ENCODE measurements at regions not wholly inside any gene's neighbourhood (a gene's known extent, or its start where the extent isn't known, plus 50 kb on each side); places are given as distances from the start of the nearest gene placed in this dataset.

DNA sequence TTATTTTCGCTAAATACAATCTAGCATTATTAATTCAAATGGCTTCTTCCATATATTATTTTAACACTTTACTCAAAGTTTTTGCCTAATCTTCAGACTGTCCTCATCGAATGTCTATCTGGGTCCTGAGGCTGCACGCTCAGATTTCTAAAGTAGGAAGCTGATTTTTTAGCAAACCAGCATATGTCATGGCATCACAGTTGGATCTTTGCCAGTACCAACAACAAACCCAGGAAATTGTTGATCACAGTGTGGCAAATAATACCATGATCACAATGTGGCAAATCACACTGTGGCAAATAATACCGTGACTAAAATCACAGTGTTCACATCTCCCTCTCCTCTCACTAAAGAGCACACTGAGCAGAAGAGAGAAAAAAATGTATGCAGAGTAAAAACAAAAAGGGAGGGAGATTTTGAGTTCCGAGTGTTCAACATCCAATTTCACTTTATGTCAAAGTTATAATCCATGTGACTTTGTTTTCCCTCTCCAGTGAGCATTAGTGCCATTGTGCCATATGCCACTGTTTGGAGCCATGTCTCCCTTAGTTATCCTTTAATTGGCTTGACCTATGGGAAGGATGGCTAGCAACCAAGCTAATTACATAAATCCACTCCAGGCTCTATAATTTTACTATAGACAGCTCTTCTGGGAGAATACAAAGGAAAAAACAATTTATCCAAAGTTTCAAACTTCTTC is 1059.6 kb downstream of the HACE1 start:
- intact Hi-C loops (cut with micrococcal nuclease; ENCODE audit: unreplicated experiment) = no loop called here
- H3K79me2 ChIP-seq (ENCODE audit: control insufficient read depth, insufficient read depth, low read length) = no peaks in the 10 kb centered on the region
- CTCF ChIA-PET = no interaction called here
- TF ChIP-seq GATAD2B (conservative IDR thresholded peaks at IDR 0.05; ENCODE audit: low read depth) (no peak), KDM1A (IDR thresholded peaks at IDR 0.05; ENCODE audit: borderline replicate concordance) (no peak), STAT3 (IDR thresholded peaks at IDR 0.05; ENCODE audit: low read depth, low read length) (no peak), SUZ12 (IDR thresholded peaks at IDR 0.05; ENCODE audit: unreplicated experiment) (no peak), TCF7 (IDR thresholded peaks at IDR 0.05; ENCODE audit: borderline replicate concordance) (no peak), CREM (IDR thresholded peaks at IDR 0.05; ENCODE audit: low read depth) (no peak), ETV6 (conservative IDR thresholded peaks at IDR 0.05 in 1 of 2, IDR thresholded peaks at IDR 0.05 in 1 of 2; ENCODE audit: borderline replicate concordance in 1 of 2, low read depth in 1 of 2) (no peak), MTA3 (IDR thresholded peaks at IDR 0.05; ENCODE audit: borderline replicate concordance, low read length) (no peak), KAT2A (conservative IDR thresholded peaks at IDR 0.05; ENCODE audit: control insufficient read depth, low read depth, low read length) (no peak), TARDBP (IDR thresholded peaks at IDR 0.05; ENCODE audit: borderline replicate concordance) (no peak), FOXK2 (IDR thresholded peaks at IDR 0.05) (no peak), SMC3 (IDR thresholded peaks at IDR 0.05; ENCODE audit: borderline replicate concordance, low read length) (no peak)
- TF ChIP-seq, protein P1, sequence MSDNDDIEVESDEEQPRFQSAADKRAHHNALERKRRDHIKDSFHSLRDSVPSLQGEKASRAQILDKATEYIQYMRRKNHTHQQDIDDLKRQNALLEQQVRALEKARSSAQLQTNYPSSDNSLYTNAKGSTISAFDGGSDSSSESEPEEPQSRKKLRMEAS (IDR thresholded peaks at IDR 0.05; ENCODE audit: low read depth, low read length) = no peak
- TF ChIP-seq, protein P2, sequence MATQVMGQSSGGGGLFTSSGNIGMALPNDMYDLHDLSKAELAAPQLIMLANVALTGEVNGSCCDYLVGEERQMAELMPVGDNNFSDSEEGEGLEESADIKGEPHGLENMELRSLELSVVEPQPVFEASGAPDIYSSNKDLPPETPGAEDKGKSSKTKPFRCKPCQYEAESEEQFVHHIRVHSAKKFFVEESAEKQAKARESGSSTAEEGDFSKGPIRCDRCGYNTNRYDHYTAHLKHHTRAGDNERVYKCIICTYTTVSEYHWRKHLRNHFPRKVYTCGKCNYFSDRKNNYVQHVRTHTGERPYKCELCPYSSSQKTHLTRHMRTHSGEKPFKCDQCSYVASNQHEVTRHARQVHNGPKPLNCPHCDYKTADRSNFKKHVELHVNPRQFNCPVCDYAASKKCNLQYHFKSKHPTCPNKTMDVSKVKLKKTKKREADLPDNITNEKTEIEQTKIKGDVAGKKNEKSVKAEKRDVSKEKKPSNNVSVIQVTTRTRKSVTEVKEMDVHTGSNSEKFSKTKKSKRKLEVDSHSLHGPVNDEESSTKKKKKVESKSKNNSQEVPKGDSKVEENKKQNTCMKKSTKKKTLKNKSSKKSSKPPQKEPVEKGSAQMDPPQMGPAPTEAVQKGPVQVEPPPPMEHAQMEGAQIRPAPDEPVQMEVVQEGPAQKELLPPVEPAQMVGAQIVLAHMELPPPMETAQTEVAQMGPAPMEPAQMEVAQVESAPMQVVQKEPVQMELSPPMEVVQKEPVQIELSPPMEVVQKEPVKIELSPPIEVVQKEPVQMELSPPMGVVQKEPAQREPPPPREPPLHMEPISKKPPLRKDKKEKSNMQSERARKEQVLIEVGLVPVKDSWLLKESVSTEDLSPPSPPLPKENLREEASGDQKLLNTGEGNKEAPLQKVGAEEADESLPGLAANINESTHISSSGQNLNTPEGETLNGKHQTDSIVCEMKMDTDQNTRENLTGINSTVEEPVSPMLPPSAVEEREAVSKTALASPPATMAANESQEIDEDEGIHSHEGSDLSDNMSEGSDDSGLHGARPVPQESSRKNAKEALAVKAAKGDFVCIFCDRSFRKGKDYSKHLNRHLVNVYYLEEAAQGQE (IDR thresholded peaks at IDR 0.05; ENCODE audit: low read depth, low read length) = no peak
- TF ChIP-seq, protein P3, sequence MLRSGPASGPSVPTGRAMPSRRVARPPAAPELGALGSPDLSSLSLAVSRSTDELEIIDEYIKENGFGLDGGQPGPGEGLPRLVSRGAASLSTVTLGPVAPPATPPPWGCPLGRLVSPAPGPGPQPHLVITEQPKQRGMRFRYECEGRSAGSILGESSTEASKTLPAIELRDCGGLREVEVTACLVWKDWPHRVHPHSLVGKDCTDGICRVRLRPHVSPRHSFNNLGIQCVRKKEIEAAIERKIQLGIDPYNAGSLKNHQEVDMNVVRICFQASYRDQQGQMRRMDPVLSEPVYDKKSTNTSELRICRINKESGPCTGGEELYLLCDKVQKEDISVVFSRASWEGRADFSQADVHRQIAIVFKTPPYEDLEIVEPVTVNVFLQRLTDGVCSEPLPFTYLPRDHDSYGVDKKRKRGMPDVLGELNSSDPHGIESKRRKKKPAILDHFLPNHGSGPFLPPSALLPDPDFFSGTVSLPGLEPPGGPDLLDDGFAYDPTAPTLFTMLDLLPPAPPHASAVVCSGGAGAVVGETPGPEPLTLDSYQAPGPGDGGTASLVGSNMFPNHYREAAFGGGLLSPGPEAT (IDR thresholded peaks at IDR 0.05; ENCODE audit: low read depth) = no peak
- TF ChIP-seq, protein P4, sequence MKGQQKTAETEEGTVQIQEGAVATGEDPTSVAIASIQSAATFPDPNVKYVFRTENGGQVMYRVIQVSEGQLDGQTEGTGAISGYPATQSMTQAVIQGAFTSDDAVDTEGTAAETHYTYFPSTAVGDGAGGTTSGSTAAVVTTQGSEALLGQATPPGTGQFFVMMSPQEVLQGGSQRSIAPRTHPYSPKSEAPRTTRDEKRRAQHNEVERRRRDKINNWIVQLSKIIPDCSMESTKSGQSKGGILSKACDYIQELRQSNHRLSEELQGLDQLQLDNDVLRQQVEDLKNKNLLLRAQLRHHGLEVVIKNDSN (IDR thresholded peaks at IDR 0.05; ENCODE audit: borderline replicate concordance, extremely low read length, insufficient read depth, low read depth, low read length) = no peak
- TF ChIP-seq, protein P5, sequence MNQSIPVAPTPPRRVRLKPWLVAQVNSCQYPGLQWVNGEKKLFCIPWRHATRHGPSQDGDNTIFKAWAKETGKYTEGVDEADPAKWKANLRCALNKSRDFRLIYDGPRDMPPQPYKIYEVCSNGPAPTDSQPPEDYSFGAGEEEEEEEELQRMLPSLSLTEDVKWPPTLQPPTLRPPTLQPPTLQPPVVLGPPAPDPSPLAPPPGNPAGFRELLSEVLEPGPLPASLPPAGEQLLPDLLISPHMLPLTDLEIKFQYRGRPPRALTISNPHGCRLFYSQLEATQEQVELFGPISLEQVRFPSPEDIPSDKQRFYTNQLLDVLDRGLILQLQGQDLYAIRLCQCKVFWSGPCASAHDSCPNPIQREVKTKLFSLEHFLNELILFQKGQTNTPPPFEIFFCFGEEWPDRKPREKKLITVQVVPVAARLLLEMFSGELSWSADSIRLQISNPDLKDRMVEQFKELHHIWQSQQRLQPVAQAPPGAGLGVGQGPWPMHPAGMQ (IDR thresholded peaks at IDR 0.05; ENCODE audit: borderline replicate concordance) = no peak

More for the DNA sequence above, 1059.6 kb downstream of the HACE1 start:
- H3K4me2 ChIP-seq (ENCODE audit: control insufficient read depth, insufficient read depth) = no peak overlapping the region
- no peak overlapping the region for H3K27ac ChIP-seq (ENCODE audit: control insufficient read depth, insufficient read depth)
- in situ Hi-C loops (cut with MboI) = no loop called here
- ATAC-seq (no peak), DNase-seq (ENCODE audit: low read depth, low spot score) (no peak), FAIRE-seq (no peak)
- ChIA-PET SMC1A (ENCODE audit: uncharacterized antibody, unreplicated experiment) (interaction anchor here (0.8 kb wide), 1 partner anchor 725 kb away, joined by 3 read pairs; no protein-coding TSS in a partner anchor), POLR2A (no interaction called here), RAD21 (ENCODE audit: unreplicated experiment) (no interaction called here)
- BruUV-seq (replicated peaks) = no TSS peak
- 15% methylated on average over 5 of the region's 5 CpGs for WGBS (ENCODE audit: insufficient coverage, insufficient replicate concordance, low lambda C conversion rate, missing lambda C conversion rate)
- no peak overlapping the region for H3K9ac ChIP-seq (ENCODE audit: control insufficient read depth, insufficient read depth, low read length)
- H3K4me1 ChIP-seq (ENCODE audit: control insufficient read depth, insufficient read depth, low read length) = no peaks in the 10 kb centered on the region
- no peaks in the 10 kb centered on the region for H3K27me3 ChIP-seq (replicated peaks in 1 of 2; ENCODE audit: control insufficient read depth in 2 of 2, insufficient read depth in 2 of 2, low read length in 1 of 2)
- H4K20me1 ChIP-seq (ENCODE audit: control insufficient read depth, insufficient read depth) = no peaks in the 10 kb centered on the region
- no peaks in the 10 kb centered on the region for H3K9me3 ChIP-seq (replicated peaks; ENCODE audit: control insufficient read depth, insufficient read depth, low read length)
- H3K36me3 ChIP-seq (ENCODE audit: control insufficient read depth in 2 of 2, insufficient read depth in 2 of 2, low read length in 1 of 2) = no peaks in the 10 kb centered on the region
- no peak overlapping the region for H3K4me3 ChIP-seq
- no peak overlapping the region for H2AFZ ChIP-seq (ENCODE audit: control insufficient read depth, low read depth, low read length)
